OCI-LY3 (cell line): ENCODE measurements at regions not wholly inside any gene's neighbourhood (a gene's known extent, or its start where the extent isn't known, plus 50 kb on each side); places are given as distances from the start of the nearest gene placed in this dataset.

Experiments
- H2AFZ ChIP-seq: fragments of 200-600, 300-600 bp; shearing (Covaris generic); 2 replicates; pipeline ENCODE4 v1.6.0; 2014; ENCODE audit warnings: antibody characterized with exemption, low read depth, low read length
- H3K27ac ChIP-seq: fragments of 200-600, 300-600 bp; sonication (generic); 2 replicates; pipeline ENCODE4 v1.5.1; 2014; ENCODE audit warnings: mild to moderate bottlenecking, low read length, moderate library complexity, mixed read lengths
- H3K27me3 ChIP-seq: fragments of 200-600, 300-600 bp; sonication (generic); 2 replicates; pipeline ENCODE4 v1.6.1; 2014; ENCODE audit warnings: low read depth, low read length, mixed read lengths
- H3K36me3 ChIP-seq: fragments of 200-600, 300-600 bp; sonication (generic); replicated peaks from 2 replicates; pipeline ENCODE3; 2014; ENCODE audit warnings: low read depth, low read length, mixed read lengths
- H3K4me1 ChIP-seq: fragments of 300-600, 200-600 bp; sonication (generic); 2 replicates; pipeline ENCODE4 v1.6.1; 2014; ENCODE audit warnings: low read length, mixed read lengths
- H3K4me2 ChIP-seq: fragments of 200-600, 300-600 bp; sonication (generic); 2 replicates; pipeline ENCODE4 v1.6.1; 2014; ENCODE audit warnings: low read length, mixed read lengths
- H3K4me3 ChIP-seq: fragments of 300-600, 200-600 bp; sonication (generic); 2 replicates; pipeline ENCODE4 v1.5.1; 2014; ENCODE audit warnings: antibody characterized with exemption, mild to moderate bottlenecking, low read length, moderate library complexity
- H3K79me2 ChIP-seq: fragments of 300-600, 200-600 bp; shearing (Covaris generic); 2 replicates; pipeline ENCODE4 v1.6.1; 2014; ENCODE audit warnings: mild to moderate bottlenecking, low read length, mixed read lengths
- H3K9ac ChIP-seq: fragments of 300-600, 200-600 bp; shearing (Covaris generic); 2 replicates; pipeline ENCODE4 v1.6.0; 2014; ENCODE audit warnings: mild to moderate bottlenecking, low read length, moderate library complexity
- H3K9me3 ChIP-seq: fragments of 200-600, 300-600 bp; shearing (Covaris generic); 2 replicates; pipeline ENCODE4 v1.6.1; 2014; ENCODE audit warnings: low read length, mixed read lengths; ENCODE audit not compliant: insufficient read depth
- H4K20me1 ChIP-seq: fragments of 200-600, 300-600 bp; sonication (generic); 2 replicates; pipeline ENCODE4 v1.6.1; 2016; ENCODE audit warnings: low read length, mixed read lengths; ENCODE audit not compliant: insufficient read depth
- EZH2phosphoT487 ChIP-seq: fragments of 200-600 bp; shearing (Covaris generic); IDR thresholded peaks from 2 replicates; pipeline ENCODE4 v1.6.1; 2018; ENCODE audit warnings: antibody characterized with exemption, mixed run types, low read depth
- TF ChIP-seq, protein P1 (sequence below): fragments of 200-600, 300-600 bp; sonication (generic); IDR thresholded peaks from 2 replicates; pipeline ENCODE4 v1.5.1; 2014; ENCODE audit warnings: antibody characterized with exemption, low read length, low read depth

DNA sequence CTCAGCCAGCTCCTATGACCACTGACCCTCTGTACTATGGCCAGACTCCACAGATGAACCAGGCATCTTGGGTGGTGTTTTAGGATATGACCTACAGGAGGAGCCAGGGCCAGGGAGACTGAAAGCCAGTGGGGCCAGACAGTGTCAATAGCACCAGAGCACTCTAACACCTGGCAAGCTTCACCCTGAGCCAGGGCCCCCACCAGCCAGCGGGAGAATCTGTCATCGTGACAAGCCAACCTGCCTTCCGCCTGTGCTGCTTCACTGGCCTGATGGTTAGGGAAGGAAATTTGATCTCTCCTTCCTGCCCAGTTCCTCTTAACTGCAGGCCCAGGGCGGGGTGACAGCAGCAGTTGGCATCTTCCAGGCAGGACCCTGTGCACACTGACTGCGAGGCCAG is 222.4 kb downstream of the UQCRFS1 start:
- Histone ChIP-seq H3K4me1 (no peaks in the 10 kb centered on the region), H2AFZ (no peak overlapping the region), H3K4me3 (no peak overlapping the region), H4K20me1 (no peaks in the 10 kb centered on the region), H3K36me3 (no peaks in the 10 kb centered on the region), H3K27ac (no peak overlapping the region), H3K9me3 (peaks cover 2% of the 10 kb centered on the region; the same call in 1 of the 2 replicates), H3K27me3 (peaks cover 5% of the 10 kb centered on the region; the same call in 1 of the 2 replicates), H3K79me2 (no peaks in the 10 kb centered on the region), H3K9ac (no peak overlapping the region), H3K4me2 (no peak overlapping the region)
- TF ChIP-seq, protein P1, sequence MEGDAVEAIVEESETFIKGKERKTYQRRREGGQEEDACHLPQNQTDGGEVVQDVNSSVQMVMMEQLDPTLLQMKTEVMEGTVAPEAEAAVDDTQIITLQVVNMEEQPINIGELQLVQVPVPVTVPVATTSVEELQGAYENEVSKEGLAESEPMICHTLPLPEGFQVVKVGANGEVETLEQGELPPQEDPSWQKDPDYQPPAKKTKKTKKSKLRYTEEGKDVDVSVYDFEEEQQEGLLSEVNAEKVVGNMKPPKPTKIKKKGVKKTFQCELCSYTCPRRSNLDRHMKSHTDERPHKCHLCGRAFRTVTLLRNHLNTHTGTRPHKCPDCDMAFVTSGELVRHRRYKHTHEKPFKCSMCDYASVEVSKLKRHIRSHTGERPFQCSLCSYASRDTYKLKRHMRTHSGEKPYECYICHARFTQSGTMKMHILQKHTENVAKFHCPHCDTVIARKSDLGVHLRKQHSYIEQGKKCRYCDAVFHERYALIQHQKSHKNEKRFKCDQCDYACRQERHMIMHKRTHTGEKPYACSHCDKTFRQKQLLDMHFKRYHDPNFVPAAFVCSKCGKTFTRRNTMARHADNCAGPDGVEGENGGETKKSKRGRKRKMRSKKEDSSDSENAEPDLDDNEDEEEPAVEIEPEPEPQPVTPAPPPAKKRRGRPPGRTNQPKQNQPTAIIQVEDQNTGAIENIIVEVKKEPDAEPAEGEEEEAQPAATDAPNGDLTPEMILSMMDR, result no peak
- TF ChIP-seq EZH2phosphoT487, result no peak

DNA sequence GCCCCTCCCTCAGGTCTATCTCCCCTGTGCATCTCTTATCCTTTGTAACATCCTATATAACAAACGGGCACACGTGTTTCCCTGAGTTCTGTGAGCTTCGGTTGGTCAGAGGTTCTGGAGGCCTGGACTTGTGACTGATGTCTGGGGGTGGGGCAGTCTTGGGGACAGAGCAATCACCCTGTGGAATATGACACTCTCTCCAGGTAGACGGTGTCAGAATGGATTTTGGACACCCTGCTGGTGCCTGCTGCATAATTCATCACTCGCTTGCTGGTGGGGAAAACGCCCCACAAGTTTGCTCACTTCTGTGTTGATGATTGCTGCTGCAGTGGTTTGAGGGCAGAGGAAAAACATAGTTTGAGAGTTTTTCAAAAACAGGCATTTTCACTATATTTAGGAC is 223.2 kb downstream of the UQCRFS1 start:
- H3K9ac ChIP-seq, result no peak overlapping the region

DNA sequence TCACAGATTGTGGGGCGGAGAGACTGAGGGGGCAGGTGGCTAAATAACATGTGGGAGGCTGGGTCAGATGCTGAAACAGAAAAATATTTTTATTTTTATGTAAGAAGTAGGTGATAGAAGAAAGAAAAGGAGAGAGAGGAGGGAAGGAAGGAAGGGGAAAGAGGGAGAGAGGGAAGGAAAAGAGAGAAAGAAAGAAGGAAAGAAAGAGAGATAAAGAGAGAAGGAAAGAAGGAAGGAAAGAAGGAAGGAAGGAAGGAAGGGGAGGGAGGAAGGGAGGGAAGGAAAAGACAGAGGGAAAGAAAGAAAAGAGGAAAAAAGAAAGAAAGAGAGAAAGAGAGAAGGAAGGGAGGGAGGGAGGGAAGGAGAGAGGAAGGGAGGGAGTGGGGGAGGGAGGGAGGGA is 224.9 kb downstream of the UQCRFS1 start:
- TF ChIP-seq EZH2phosphoT487, result no peak
- TF ChIP-seq, protein P1, result no peak
- no peak overlapping the region for H3K4me2 ChIP-seq

More for the DNA sequence above, 223.2 kb downstream of the UQCRFS1 start:
- H3K27me3 ChIP-seq, result peaks cover 5% of the 10 kb centered on the region; the same call in 1 of the 2 replicates
- H3K27ac ChIP-seq, result no peak overlapping the region
- TF ChIP-seq, protein P1, result no peak
- no peak for TF ChIP-seq EZH2phosphoT487
- H3K4me2 ChIP-seq, result no peak overlapping the region
- H3K9me3 ChIP-seq, result peaks cover 2% of the 10 kb centered on the region; the same call in 1 of the 2 replicates
- H3K79me2 ChIP-seq, result no peaks in the 10 kb centered on the region
- H3K36me3 ChIP-seq, result no peaks in the 10 kb centered on the region
- H2AFZ ChIP-seq, result no peak overlapping the region
- H3K4me3 ChIP-seq, result no peak overlapping the region
- no peaks in the 10 kb centered on the region for H3K4me1 ChIP-seq
- no peaks in the 10 kb centered on the region for H4K20me1 ChIP-seq

DNA sequence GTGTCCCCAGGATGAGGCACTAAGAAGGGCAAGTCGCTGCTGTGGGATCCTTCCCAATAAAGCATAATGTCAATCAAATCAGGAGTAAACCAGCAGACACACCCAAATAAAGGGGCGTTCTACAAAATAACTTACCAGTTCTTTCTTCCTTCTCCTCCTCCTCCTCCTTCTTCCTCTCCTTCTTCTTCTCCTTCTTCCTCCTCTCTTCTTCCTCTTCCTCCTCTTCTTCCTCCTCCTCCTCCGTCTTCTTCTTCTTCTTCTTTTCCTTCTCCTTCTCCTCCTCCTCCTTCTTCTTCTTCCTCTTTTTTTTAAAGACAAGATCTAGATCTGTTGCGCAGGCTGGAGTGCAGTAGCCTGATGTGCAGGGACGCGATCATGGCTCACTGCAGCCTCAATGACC is 225.8 kb downstream of the UQCRFS1 start:
- H2AFZ ChIP-seq, result no peak overlapping the region
- H3K27ac ChIP-seq, result no peak overlapping the region
- H3K79me2 ChIP-seq, result no peaks in the 10 kb centered on the region
- H3K4me2 ChIP-seq, result no peak overlapping the region
- no peaks in the 10 kb centered on the region for H4K20me1 ChIP-seq
- no peak for TF ChIP-seq EZH2phosphoT487
- TF ChIP-seq, protein P1, result no peak
- no peaks in the 10 kb centered on the region for H3K36me3 ChIP-seq
- peaks cover 5% of the 10 kb centered on the region; the same call in 1 of the 2 replicates for H3K27me3 ChIP-seq
- no peaks in the 10 kb centered on the region for H3K9me3 ChIP-seq
- H3K4me3 ChIP-seq, result no peak overlapping the region
- no peaks in the 10 kb centered on the region for H3K4me1 ChIP-seq
- H3K9ac ChIP-seq, result no peak overlapping the region

More for the DNA sequence above, 224.9 kb downstream of the UQCRFS1 start:
- H3K27ac ChIP-seq, result no peak overlapping the region
- no peak overlapping the region for H3K9ac ChIP-seq
- H2AFZ ChIP-seq, result no peak overlapping the region
- no peaks in the 10 kb centered on the region for H4K20me1 ChIP-seq
- no peaks in the 10 kb centered on the region for H3K4me1 ChIP-seq
- no peaks in the 10 kb centered on the region for H3K9me3 ChIP-seq
- no peaks in the 10 kb centered on the region for H3K79me2 ChIP-seq
- no peaks in the 10 kb centered on the region for H3K36me3 ChIP-seq
- H3K4me3 ChIP-seq, result no peak overlapping the region
- H3K27me3 ChIP-seq, result peaks cover 5% of the 10 kb centered on the region; the same call in 1 of the 2 replicates
